ENCODE measurements at regions not wholly inside any gene's neighbourhood (a gene's known extent, or its start where the extent isn't known, plus 50 kb on each side); places are given as distances from the start of the nearest gene placed in this dataset.

DNA sequence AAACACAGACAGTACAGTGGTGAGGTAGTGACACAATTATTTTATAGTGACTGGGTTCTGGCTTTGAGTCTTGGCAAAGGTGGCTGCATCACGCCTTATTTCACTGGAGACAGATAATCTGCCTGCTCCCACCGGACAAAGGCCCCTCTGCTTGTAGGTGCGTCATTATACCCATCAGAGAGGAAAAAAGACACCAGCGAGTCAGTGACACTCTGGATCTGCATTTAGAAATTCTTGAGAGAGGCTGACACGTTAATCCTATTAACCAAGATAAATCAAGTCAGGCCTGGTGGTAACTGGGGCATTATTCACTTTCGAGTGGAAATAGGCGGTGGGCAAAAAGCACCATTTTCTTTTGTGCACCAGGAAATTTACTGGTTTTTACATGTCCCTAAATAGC is 76.2 kb downstream of the NR2F2 start:
- Histone ChIP-seq H3K9me3 (ENCODE audit: control insufficient read depth, insufficient read depth, low read length) (no peaks in the 10 kb centered on the region; the same call in none of the 2 replicates), H3K4me3 (ENCODE audit: low read depth, low read length) (no peak overlapping the region), H3K27ac (ENCODE audit: low read depth, low read length) (no peak overlapping the region), H3K27me3 (ENCODE audit: control insufficient read depth, insufficient read depth, low read length) (peaks cover 47% of the 10 kb centered on the region)
- CTCF ChIA-PET = no interaction called here
- POLR2A ChIA-PET = no interaction called here
- DNase-seq (ENCODE audit: low read depth, low spot score) = no peak
- TF ChIP-seq, protein P1, sequence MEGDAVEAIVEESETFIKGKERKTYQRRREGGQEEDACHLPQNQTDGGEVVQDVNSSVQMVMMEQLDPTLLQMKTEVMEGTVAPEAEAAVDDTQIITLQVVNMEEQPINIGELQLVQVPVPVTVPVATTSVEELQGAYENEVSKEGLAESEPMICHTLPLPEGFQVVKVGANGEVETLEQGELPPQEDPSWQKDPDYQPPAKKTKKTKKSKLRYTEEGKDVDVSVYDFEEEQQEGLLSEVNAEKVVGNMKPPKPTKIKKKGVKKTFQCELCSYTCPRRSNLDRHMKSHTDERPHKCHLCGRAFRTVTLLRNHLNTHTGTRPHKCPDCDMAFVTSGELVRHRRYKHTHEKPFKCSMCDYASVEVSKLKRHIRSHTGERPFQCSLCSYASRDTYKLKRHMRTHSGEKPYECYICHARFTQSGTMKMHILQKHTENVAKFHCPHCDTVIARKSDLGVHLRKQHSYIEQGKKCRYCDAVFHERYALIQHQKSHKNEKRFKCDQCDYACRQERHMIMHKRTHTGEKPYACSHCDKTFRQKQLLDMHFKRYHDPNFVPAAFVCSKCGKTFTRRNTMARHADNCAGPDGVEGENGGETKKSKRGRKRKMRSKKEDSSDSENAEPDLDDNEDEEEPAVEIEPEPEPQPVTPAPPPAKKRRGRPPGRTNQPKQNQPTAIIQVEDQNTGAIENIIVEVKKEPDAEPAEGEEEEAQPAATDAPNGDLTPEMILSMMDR (IDR thresholded peaks at IDR 0.05; ENCODE audit: low read depth, low read length) = no peak

DNA sequence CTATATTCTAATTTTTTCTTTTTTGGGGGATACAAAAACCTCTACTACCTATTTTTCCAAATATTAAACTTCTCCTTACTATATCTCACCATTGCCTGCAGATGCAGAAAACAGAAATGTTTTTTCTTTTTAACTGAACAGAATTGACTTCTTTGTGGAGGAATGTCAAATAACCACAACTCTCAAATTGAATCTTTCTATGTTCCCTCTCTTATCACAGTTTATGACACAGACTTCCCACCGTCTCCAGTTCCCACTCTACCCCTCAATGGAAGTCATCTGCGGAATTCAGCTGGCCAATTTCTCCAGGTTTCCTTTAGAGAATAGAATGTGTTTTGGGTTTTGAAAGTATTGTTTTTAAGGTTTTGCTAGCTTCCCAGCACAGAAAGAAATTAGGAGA is 77.0 kb downstream of the NR2F2 start:
- Histone ChIP-seq H3K27ac (ENCODE audit: low read depth, low read length) (no peak overlapping the region), H3K4me3 (ENCODE audit: low read depth, low read length) (no peak overlapping the region), H3K9me3 (ENCODE audit: control insufficient read depth, insufficient read depth, low read length) (no peaks in the 10 kb centered on the region; the same call in none of the 2 replicates), H3K27me3 (ENCODE audit: control insufficient read depth, insufficient read depth, low read length) (peaks cover 49% of the 10 kb centered on the region)
- TF ChIP-seq, protein P1 (IDR thresholded peaks at IDR 0.05; ENCODE audit: low read depth, low read length) = no peak
- CTCF ChIA-PET = no interaction called here
- POLR2A ChIA-PET = no interaction called here
- DNase-seq (ENCODE audit: low read depth, low spot score) = no peak

DNA sequence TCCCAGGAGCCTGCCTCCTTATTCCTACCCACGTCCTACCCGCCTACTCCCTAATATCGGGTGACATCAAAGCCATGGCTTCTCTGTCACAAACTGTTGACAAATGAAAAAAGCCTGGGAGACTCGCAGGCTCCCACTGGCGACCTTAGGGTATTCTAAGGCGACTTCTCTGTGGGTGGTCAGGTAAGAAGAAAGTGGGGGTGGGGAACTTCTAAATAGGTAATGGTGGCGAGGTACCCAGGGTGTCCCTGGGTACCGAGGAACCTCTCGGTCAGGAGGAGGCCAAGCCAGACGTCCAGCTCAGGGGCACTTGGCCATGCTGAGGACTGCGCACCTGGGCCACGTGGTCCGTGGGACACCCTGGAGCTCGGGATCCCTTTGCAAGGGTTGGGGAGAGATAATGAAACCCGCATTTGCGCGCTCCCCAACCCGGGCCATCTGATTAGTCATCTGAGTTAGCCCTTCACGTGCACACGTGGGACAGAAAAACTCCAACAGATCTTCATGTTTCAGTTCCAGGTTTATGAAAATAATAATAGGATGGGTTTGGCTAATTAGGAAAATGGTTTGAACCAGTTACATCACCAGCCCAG is 78.2 kb downstream of the NR2F2 start:
- ChIA-PET POLR2A (no interaction called here), CTCF (interaction anchor here (0.6 kb wide), 1 partner anchor 615 kb away, joined by 3 read pairs; no protein-coding TSS in a partner anchor)
- Histone ChIP-seq H3K4me3 (ENCODE audit: low read depth, low read length) (no peak overlapping the region), H3K27me3 (ENCODE audit: control insufficient read depth, insufficient read depth, low read length) (peaks cover 60% of the 10 kb centered on the region), H3K9me3 (ENCODE audit: control insufficient read depth, insufficient read depth, low read length) (no peaks in the 10 kb centered on the region; the same call in none of the 2 replicates), H3K27ac (ENCODE audit: low read depth, low read length) (no peak overlapping the region)
- no peak for DNase-seq (ENCODE audit: low read depth, low spot score)
- TF ChIP-seq, protein P1 (IDR thresholded peaks at IDR 0.05; ENCODE audit: low read depth, low read length) = no peak

DNA sequence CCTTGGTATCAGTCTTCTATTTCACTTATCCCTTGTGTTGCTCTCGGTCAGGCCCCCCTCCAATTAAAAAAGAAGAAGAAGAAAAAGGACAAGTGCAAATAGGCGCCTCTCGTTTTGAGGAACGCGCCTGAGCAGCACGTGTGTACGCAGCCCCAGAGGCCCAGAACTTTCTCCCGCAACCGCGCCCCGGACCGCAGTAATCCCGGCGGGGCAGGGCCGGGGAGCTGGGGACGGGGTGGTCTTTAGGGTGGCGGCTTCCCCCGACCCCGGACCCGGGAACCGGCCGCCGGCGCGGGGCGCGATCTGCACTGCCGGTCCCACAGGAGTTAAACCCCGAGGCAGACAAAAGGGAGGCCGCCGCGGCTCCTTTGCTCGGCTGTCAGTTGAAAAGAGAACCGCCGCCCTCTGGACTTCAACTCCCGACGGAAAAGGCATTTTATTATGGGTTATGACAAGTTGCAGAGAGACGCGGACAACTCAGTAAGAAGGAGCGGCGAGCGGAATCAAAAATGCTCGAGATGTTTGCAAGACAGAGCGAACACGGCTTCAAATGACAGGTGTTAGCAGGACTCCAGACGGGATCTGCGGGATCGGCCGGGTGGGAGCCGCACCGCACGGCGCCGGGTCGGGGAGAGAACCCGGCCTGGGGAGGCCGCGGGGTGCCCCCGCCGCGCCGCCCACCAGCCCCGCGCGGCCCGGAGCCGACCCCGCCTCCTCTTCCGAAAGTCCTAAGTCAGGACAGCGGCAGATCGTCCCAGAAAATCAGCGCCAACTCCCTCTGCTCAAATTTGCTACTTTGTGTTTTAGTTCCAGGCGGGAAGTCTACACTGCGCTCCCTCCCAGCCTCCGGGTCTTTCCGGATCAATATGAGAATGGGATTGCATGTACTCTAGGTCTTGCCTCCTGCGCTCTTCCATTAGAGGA is 79.0 kb downstream of the NR2F2 start:
- POLR2A ChIA-PET = no interaction called here
- CTCF ChIA-PET = interaction anchor here (0.6 kb wide), 1 partner anchor 616 kb away, joined by 3 read pairs; no protein-coding TSS in a partner anchor
- Histone ChIP-seq H3K27ac (ENCODE audit: low read depth, low read length) (no peak overlapping the region), H3K27me3 (ENCODE audit: control insufficient read depth, insufficient read depth, low read length) (peaks cover 68% of the 10 kb centered on the region), H3K9me3 (ENCODE audit: control insufficient read depth, insufficient read depth, low read length) (no peaks in the 10 kb centered on the region; the same call in none of the 2 replicates), H3K4me3 (ENCODE audit: low read depth, low read length) (peak overlapping the region; percentile 20; the same call in 1 of the 2 replicates)
- DNase-seq (ENCODE audit: low read depth, low spot score) = no peak
- TF ChIP-seq, protein P1 (IDR thresholded peaks at IDR 0.05; ENCODE audit: low read depth, low read length) = no peak
